Testis (tissue), 2 donors: ENCODE measurements at regions not wholly inside any gene's neighbourhood (a gene's known extent, or its start where the extent isn't known, plus 50 kb on each side); places are given as distances from the start of the nearest gene placed in this dataset.

Experiments
- CTCF ChIP-seq, 3 experiments: fragments of 450-650 bp in 2 of 3; fragments of 200-600 bp in 1 of 3; sonication (generic) in 1 of 3; IDR thresholded peaks; one replicate each; pipeline ENCODE4 v1.5.1; 2016 to 2019; ENCODE audit warnings: antibody characterized with exemption in 3 of 3, mild to moderate bottlenecking in 2 of 3, moderate library complexity in 1 of 3
- POLR2A ChIP-seq: fragments of 450-650 bp; IDR thresholded peaks from one replicate; pipeline ENCODE4 v1.6.1; 2017; ENCODE audit warnings: antibody characterized with exemption, mild to moderate bottlenecking, moderate library complexity

GRCh38 chr4:126137782-126138170 is 823.0 kb downstream of the FAT4 start:
- TF ChIP-seq CTCF (IDR thresholded peaks at IDR 0.05) = no peak
- no peak for TF ChIP-seq POLR2A
